Stimulated activated CD8-positive, alpha-beta memory T cell treated with anti-CD3 and anti-CD28 coated beads, Interleukin-7, amount 100 ng/mL, for 4 hours (primary cell): ENCODE measurements at regions not wholly inside any gene's neighbourhood (a gene's known extent, or its start where the extent isn't known, plus 50 kb on each side); places are given as distances from the start of the nearest gene placed in this dataset.
"Not testable (repeated sequence)": the region's sequence is repeated elsewhere in the genome, so short reads cannot be mapped to it uniquely, and the experiment has no call there.

Experiments
- DNase-seq, 2 donors: peaks; one replicate each; pipeline ENCODE4 v3.0.0-alpha.2; 2020; ENCODE audit warnings: low read depth in 2 of 2

DNA sequence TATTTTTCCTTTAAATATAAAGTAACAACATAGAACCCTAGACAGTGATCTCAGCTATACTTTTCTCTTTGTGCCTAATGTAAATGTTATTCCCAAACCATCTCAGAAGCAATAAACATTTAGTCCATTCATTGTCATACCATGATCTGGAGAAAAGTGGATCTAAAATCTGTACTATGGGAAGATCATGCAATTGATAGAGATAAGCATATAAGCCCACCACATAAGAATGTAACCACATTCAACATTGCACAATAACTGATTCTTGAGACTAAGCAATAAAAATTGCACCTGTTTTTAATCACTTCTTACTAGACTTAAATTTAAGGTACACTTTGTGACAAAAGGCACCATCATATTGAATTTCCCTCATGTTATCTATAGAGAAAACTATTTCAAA, 1403.0 kb upstream of the C9orf72 start:
- DNase-seq = no peak

DNA sequence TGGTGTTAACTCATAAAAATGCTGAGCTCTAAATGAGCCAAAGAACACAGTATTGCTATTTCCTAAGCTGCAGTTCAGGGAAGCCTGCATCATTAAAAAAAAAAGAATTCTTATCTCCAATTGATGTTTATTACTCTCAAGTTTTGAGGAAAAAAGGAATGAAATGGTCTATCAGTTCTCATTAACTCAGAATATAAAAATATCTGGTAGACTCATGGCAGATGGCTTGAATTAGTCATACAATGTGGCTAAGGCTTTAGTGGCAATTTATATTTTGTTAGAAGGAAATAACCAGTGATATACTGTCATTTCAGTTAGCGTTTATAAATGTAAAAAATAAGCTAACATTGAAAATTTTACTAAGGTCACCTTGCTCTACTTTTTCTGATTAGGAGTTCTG, 1403.4 kb upstream of the C9orf72 start:
- DNase-seq = no peak

GRCh38 chr9:28981129-28981528, 1407.8 kb upstream of the C9orf72 start:
- DNase-seq = no peak

DNA sequence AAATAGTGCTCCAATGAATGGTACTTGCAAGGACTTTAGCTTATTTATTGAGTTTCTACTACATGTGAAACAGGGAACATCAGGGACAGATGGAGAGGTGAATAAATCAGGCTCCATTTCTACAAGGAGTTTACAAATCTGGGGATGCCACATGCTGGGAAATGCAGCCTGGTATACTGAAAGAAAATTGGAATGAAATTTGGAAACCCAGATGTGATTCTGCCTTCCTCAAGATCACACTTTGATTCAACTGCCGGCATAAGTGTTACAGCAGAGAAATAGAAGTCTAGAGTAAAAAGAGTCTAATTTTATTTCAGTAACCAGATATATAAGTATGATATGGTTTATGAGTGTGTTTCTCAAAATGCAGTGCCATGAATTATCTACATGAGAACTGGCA, 1408.4 kb upstream of the C9orf72 start:
- DNase-seq = no peak

- no peak for DNase-seq
These were observed 1410.7 kb upstream of the C9orf72 start for GRCh38 chr9:28984016-28984415.

DNA sequence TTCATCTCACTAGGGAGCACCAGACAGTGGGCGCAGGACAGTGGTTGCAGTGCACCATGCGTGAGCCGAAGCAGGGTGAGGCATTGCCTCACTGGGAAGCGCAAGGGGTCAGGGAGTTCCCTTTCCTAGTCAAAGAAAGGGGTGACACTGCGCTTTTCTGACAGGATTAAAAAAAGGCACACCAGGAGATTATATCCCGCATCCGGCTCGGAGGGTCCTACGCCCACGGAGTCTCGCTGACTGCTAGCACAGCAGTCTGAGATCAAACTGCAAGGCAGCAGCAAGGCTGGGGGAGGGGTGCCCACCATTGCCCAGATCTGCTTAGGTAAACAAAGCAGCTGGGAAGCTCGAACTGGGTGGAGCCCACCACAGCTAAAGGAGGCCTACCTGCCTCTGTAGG, 1416.7 kb upstream of the C9orf72 start:
- not testable (repeated sequence) for DNase-seq

- DNase-seq = no peak
These were observed 1425.8 kb upstream of the C9orf72 start for GRCh38 chr9:28999057-28999456.

DNA sequence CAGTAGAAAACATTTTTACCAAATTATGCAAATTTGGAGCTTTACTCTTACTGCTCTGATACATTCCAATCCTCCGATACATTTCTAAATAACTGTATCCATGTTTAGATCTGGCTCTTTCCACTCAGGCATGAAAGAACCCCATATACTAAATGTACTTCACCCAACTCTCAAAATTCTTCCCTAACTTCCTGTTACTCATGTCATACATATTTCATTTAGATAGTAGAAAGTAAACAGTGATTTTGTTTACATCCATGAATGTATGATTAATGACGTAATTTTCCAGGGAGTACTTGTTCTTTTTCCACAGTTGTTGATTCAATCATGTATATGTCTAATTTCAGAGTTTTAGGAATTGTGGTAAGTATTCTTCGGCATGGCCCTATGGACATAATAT, 1426.5 kb upstream of the C9orf72 start:
- no peak for DNase-seq

DNA sequence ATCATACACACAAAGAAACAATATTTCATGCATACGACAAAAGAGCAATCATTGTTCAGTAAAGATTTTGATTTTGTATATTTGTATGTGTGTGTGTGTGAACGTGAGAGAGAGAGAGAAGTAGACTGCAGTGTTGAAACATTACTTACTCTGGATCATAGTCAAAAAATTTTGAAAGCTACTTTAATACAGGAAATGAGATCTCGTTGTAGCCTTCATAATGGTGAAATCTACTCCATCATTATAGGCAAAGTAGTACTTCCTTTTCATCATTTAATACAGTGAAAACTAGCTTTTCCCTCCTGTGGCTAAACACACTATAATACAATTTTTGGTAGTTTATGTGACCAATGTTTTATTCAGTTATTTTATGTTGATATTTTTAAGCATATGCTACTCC, 1427.7 kb upstream of the C9orf72 start:
- no peak for DNase-seq

- DNase-seq = no peak
These were observed 1431.7 kb upstream of the C9orf72 start for GRCh38 chr9:29004988-29005387.

- DNase-seq = no peak
These were observed 1433.3 kb upstream of the C9orf72 start for GRCh38 chr9:29006628-29007027.

GRCh38 chr9:29012911-29013310, 1439.6 kb upstream of the C9orf72 start:
- no peak for DNase-seq

GRCh38 chr9:29021632-29022031, 1448.4 kb upstream of the C9orf72 start:
- DNase-seq = no peak

DNA sequence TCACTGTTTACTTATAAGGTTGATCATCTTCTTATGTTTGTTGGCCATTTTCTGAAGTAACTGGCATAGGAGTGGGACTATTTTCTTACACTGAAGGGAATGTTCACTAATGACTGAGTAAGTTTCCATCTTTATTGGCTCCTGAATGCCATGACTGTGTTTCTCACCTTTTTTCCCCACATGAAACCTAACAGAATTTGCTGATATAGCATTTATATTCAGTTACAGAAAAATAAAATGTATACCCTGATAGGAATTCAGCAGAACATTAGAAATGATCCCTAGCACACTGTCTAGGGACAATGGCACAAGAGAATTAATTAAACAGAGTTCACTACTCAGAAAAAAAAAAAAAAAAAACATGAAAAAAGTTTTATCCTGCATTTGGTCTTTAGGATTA, 1465.1 kb upstream of the C9orf72 start:
- DNase-seq = no peak

- no peak for DNase-seq
These were observed 1466.0 kb upstream of the C9orf72 start for GRCh38 chr9:29039258-29039657.

GRCh38 chr9:29043072-29043471, 1469.8 kb upstream of the C9orf72 start:
- no peak for DNase-seq

- DNase-seq = no peak
These were observed 1471.7 kb upstream of the C9orf72 start for GRCh38 chr9:29044959-29045358.

GRCh38 chr9:29060041-29060440, 1486.8 kb upstream of the C9orf72 start:
- no peak for DNase-seq

- no peak for DNase-seq
These were observed 1489.2 kb upstream of the C9orf72 start for GRCh38 chr9:29062446-29062845.

GRCh38 chr9:29063031-29063430, 1489.8 kb upstream of the C9orf72 start:
- DNase-seq = no peak

DNA sequence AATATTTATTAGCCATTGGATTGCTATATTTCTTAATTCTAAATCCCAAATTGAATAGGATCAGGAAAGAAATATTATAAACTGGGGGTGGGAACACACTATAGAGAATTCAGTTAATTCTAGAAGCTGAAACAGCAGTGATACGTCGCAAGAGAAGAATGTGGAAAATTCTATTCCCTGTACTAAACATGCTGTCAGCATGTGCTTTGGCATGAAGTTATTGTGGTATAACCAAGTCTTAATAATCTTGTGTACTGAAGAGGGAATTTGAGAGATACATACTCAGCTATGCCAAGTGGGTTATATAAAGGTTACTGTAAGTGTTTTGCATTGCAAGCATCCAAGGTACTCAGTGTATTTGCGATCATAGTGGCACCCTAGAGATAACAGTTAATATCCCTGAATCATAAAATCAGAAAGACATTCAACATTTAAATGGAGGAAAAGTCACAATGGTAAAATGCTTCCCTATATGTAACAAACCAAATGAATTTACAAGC, 1492.9 kb upstream of the C9orf72 start:
- DNase-seq = no peak

DNA sequence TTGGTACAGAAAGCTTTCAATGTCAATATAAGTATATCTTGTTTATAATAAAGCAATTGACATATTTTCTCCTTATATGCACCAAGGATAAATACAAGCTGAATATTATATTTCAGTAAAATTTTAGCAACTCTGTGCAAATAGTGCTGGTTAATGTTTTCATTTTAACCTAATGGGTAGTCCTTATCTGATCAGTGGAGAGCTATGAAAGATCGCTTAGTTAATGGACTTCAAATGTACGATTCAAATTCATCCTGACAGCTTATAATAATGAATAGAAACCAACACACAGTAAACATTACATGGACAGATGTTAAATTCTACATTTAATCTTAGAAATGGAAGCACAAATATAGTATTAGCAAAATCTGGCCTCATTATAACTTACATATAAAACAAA, 1495.2 kb upstream of the C9orf72 start:
- no peak for DNase-seq

DNA sequence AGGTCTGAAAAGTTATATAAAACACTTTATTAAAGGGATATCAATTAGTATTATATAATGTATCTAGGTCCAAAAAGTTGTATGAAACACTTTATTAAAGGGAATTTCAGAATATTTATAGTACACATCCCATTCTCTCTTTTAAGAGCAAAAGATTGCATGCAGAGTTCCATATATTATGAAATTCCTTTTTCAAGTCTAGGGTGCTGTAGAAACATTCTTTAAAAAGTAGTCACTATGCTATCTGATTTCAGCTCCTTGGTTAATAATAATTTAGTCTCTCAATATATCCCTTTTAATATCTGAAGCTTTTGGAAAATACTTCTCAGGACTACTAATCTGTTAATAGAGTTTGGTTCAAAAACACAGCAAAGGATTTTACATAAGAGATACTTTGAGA, 1496.1 kb upstream of the C9orf72 start:
- no peak for DNase-seq

GRCh38 chr9:29078063-29078666, 1504.9 kb upstream of the C9orf72 start:
- no peak for DNase-seq
